ENCODE measurements at regions not wholly inside any gene's neighbourhood (a gene's known extent, or its start where the extent isn't known, plus 50 kb on each side); places are given as distances from the start of the nearest gene placed in this dataset.
"Not testable (repeated sequence)": the region's sequence is repeated elsewhere in the genome, so short reads cannot be mapped to it uniquely, and the experiment has no call there.

GRCh38 chr1:120519196-120519595 lies 104.4 kb downstream of the NBPF8 start:
- TF ChIP-seq CTCF (IDR thresholded peaks at IDR 0.05); GATA2 (CRISPR knock-in tag; IDR thresholded peaks at IDR 0.05); YY1 (IDR thresholded peaks at IDR 0.05; ENCODE audit: low read depth); IRF3 (IDR thresholded peaks at IDR 0.05; ENCODE audit: low read depth, low read length); NRF1 (IDR thresholded peaks at IDR 0.05; ENCODE audit: low read depth, low read length); EP300 (IDR thresholded peaks at IDR 0.05; ENCODE audit: borderline replicate concordance in 1 of 2, low read depth in 1 of 2, low read length in 1 of 2); RAD21 (IDR thresholded peaks at IDR 0.05; ENCODE audit: low read length); SIN3A (IDR thresholded peaks at IDR 0.05; ENCODE audit: borderline replicate concordance, low read depth, low read length): not testable (repeated sequence)

Data from SK-N-SH (cell line).